NT2/D1 (cell line): ENCODE measurements at regions not wholly inside any gene's neighbourhood (a gene's known extent, or its start where the extent isn't known, plus 50 kb on each side); places are given as distances from the start of the nearest gene placed in this dataset.

Experiments
- SUZ12 ChIP-seq: IDR thresholded peaks from 2 replicates; pipeline ENCODE4 v1.6.1; 2011; ENCODE audit not compliant: insufficient read length, insufficient read depth; ENCODE audit errors: extremely low read depth
- YY1 ChIP-seq: IDR thresholded peaks from 2 replicates; pipeline ENCODE4 v1.6.1; 2011; ENCODE audit not compliant: insufficient read length, insufficient read depth
- ZNF274 ChIP-seq: IDR thresholded peaks from 2 replicates; pipeline ENCODE4 v1.6.1; 2011; ENCODE audit warnings: mild to moderate bottlenecking, low read depth, low read length

GRCh38 chr5:28110781-28111180 is 1072.4 kb upstream of the CDH9 start:
- TF ChIP-seq ZNF274 = no peak
- no peak for TF ChIP-seq YY1
- TF ChIP-seq SUZ12 = no peak
